ENCODE measurements at regions not wholly inside any gene's neighbourhood (a gene's known extent, or its start where the extent isn't known, plus 50 kb on each side); places are given as distances from the start of the nearest gene placed in this dataset.
"Not testable (repeated sequence)": the region's sequence is repeated elsewhere in the genome, so short reads cannot be mapped to it uniquely, and the experiment has no call there.

DNA sequence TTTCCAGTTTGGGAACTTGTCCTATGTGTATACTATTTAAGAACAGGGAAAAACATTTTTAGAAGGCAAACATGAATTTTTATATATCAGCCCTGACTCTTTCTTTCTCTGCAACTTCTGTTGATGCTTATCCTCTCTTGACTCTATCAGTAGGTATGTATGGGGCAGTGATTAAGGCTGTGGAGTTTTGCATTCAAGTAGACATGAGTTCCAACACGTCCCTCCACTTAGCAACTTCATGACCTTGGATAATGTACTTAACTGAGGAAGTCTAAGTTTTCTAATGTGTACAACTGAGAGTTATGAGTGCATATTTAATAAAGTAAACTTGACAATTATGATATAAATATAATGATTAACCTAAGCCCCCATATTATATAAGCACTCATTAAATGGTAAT is 414.6 kb downstream of the TDRD3 start:
- Histone ChIP-seq H3K4me1 (no peaks in the 10 kb centered on the region), H3K4me3 (no peak overlapping the region), H3K36me3 (no peaks in the 10 kb centered on the region), H3K9me3 (no peaks in the 10 kb centered on the region), H3K27ac (no peak overlapping the region), H3K27me3 (no peaks in the 10 kb centered on the region)
- ATAC-seq (no peak), DNase-seq (no peak)
- TF ChIP-seq CTCF (IDR thresholded peaks at IDR 0.05 in 4 of 5, conservative IDR thresholded peaks at IDR 0.05 in 1 of 5): no peak
- TF ChIP-seq POLR2A (IDR thresholded peaks at IDR 0.05): no peak
- intact Hi-C loops (cut with DNase I; ENCODE audit: low total_unique reads) (no loop called here), in situ Hi-C loops (cut with MboI; ENCODE audit: low sequenced_read_pairs in 4 of 4) (no loop called here)

- DNase-seq; H3K4me1 ChIP-seq; ATAC-seq; in situ Hi-C loops (cut with MboI; ENCODE audit: low sequenced_read_pairs in 4 of 4); H3K9me3 ChIP-seq; H3K27ac ChIP-seq; H3K36me3 ChIP-seq; H3K4me3 ChIP-seq; H3K27me3 ChIP-seq; intact Hi-C loops (cut with DNase I; ENCODE audit: low total_unique reads): not testable (repeated sequence)
These were observed 408.6 kb downstream of the TDRD3 start for GRCh38 chr13:60805640-60806039.

- Histone ChIP-seq H3K36me3 (no peaks in the 10 kb centered on the region), H3K4me3 (no peak overlapping the region), H3K27me3 (no peaks in the 10 kb centered on the region), H3K27ac (no peak overlapping the region), H3K9me3 (no peaks in the 10 kb centered on the region), H3K4me1 (no peaks in the 10 kb centered on the region)
- TF ChIP-seq CTCF (IDR thresholded peaks at IDR 0.05 in 4 of 5, conservative IDR thresholded peaks at IDR 0.05 in 1 of 5): no peak
- TF ChIP-seq POLR2A (IDR thresholded peaks at IDR 0.05): no peak
- intact Hi-C loops (cut with DNase I; ENCODE audit: low total_unique reads): no loop called here
- ATAC-seq: no peak
- in situ Hi-C loops (cut with MboI; ENCODE audit: low sequenced_read_pairs in 4 of 4): no loop called here
- DNase-seq: no peak
These were observed 401.5 kb downstream of the TDRD3 start for GRCh38 chr13:60798503-60798902.

DNA sequence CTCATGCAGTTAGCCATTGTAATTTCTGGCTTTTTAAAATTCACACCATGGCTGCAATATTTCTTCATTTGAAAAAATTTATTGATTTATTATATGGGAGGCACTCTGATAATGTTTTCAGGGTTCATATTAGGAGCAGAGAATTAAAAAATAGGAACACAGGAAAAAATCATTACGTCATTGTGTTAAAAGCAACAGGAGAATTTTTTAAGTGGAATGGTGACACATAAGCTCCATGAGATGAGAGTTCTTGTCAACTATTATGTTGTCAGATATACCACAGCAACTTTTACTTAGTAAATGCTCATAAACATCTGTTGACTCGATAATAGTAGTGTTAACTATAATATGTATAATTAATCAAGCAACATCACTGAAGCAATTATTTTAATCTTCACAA is 400.1 kb downstream of the TDRD3 start:
- DNase-seq (no peak), ATAC-seq (no peak)
- in situ Hi-C loops (cut with MboI; ENCODE audit: low sequenced_read_pairs in 4 of 4) (no loop called here), intact Hi-C loops (cut with DNase I; ENCODE audit: low total_unique reads) (no loop called here)
- H3K27ac ChIP-seq: no peak overlapping the region
- H3K36me3 ChIP-seq: no peaks in the 10 kb centered on the region
- H3K4me3 ChIP-seq: no peak overlapping the region
- H3K9me3 ChIP-seq: no peaks in the 10 kb centered on the region
- H3K4me1 ChIP-seq: no peaks in the 10 kb centered on the region
- H3K27me3 ChIP-seq: no peaks in the 10 kb centered on the region
- TF ChIP-seq CTCF (IDR thresholded peaks at IDR 0.05 in 4 of 5, conservative IDR thresholded peaks at IDR 0.05 in 1 of 5): no peak
- no peak for TF ChIP-seq POLR2A (IDR thresholded peaks at IDR 0.05)

DNA sequence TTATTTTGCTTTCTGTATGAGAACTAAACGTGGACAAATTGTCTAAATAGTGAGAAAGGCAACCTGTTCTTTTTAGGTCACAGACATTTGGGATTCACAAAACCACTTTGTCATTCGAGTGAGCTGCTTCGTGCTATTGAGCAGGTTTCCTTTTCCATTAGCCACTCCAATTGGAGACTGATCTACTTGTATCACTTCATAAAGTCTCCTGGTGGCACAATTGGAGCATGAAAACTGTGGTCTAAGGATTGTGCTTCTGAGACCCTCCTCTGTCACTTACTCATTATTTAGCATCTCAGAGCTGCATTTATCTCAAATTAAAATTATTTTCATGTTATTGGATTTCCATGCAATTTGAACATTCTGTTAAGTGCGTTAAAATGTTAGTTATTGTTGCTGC is 397.7 kb downstream of the TDRD3 start:
- H3K9me3 ChIP-seq: no peaks in the 10 kb centered on the region

More for the DNA sequence above, 397.7 kb downstream of the TDRD3 start:
- no peaks in the 10 kb centered on the region for H3K4me1 ChIP-seq
- no peak for ATAC-seq
- TF ChIP-seq CTCF (IDR thresholded peaks at IDR 0.05 in 4 of 5, conservative IDR thresholded peaks at IDR 0.05 in 1 of 5): no peak
- TF ChIP-seq POLR2A (IDR thresholded peaks at IDR 0.05): no peak
- no peaks in the 10 kb centered on the region for H3K27me3 ChIP-seq
- in situ Hi-C loops (cut with MboI; ENCODE audit: low sequenced_read_pairs in 4 of 4): no loop called here
- DNase-seq: no peak
- intact Hi-C loops (cut with DNase I; ENCODE audit: low total_unique reads): no loop called here
- H3K36me3 ChIP-seq: no peaks in the 10 kb centered on the region
- no peak overlapping the region for H3K27ac ChIP-seq
- H3K4me3 ChIP-seq: no peak overlapping the region

Data from gastrocnemius medialis (tissue), 4 donors.